GM19455 (cell line): ENCODE measurements at regions not wholly inside any gene's neighbourhood (a gene's known extent, or its start where the extent isn't known, plus 50 kb on each side); places are given as distances from the start of the nearest gene placed in this dataset.
"Not testable (repeated sequence)": the region's sequence is repeated elsewhere in the genome, so short reads cannot be mapped to it uniquely, and the experiment has no call there.

Source experiments
- ATAC-seq: cut with Tn5 transposase; IDR thresholded peaks from one replicate; pipeline ENCODE4 v1.9.1; 2021; ENCODE audit not compliant: unreplicated experiment

GRCh38 chr4:115515772-115516171 is 402.4 kb upstream of the NDST4 start:
- peak; percentile 94 for ATAC-seq

- peak; percentile 14 for ATAC-seq
Observed at GRCh38 chr4:115515366-115515765, 401.9 kb upstream of the NDST4 start.

- ATAC-seq = no peak
Observed at GRCh38 chr4:115514675-115515074, 401.3 kb upstream of the NDST4 start.

- no peak for ATAC-seq
Observed at GRCh38 chr4:115505326-115505725, 391.9 kb upstream of the NDST4 start.

- no peak for ATAC-seq
Observed at GRCh38 chr4:115501656-115502055, 388.2 kb upstream of the NDST4 start.

- not testable (repeated sequence) for ATAC-seq
Observed at GRCh38 chr4:115493770-115494169, 380.4 kb upstream of the NDST4 start.

GRCh38 chr4:115491686-115492085 is 378.3 kb upstream of the NDST4 start:
- ATAC-seq = no peak

GRCh38 chr4:115489279-115489678 is 375.9 kb upstream of the NDST4 start:
- no peak for ATAC-seq

- ATAC-seq = no peak
Observed at GRCh38 chr4:115485402-115485801, 372.0 kb upstream of the NDST4 start.

- no peak for ATAC-seq
Observed at GRCh38 chr4:115484479-115484878, 371.1 kb upstream of the NDST4 start.

- ATAC-seq = no peak
Observed at GRCh38 chr4:115470763-115471162, 357.3 kb upstream of the NDST4 start.

- not testable (repeated sequence) for ATAC-seq
Observed at GRCh38 chr4:115459301-115459700, 345.9 kb upstream of the NDST4 start.

GRCh38 chr4:115456231-115456630 is 342.8 kb upstream of the NDST4 start:
- no peak for ATAC-seq

- ATAC-seq = no peak
Observed at GRCh38 chr4:115454228-115454627, 340.8 kb upstream of the NDST4 start.

- ATAC-seq = no peak
Observed at GRCh38 chr4:115453416-115453815, 340.0 kb upstream of the NDST4 start.

GRCh38 chr4:115452229-115452628 is 338.8 kb upstream of the NDST4 start:
- not testable (repeated sequence) for ATAC-seq

GRCh38 chr4:115437739-115438138 is 324.3 kb upstream of the NDST4 start:
- ATAC-seq = no peak

- ATAC-seq = no peak
Observed at GRCh38 chr4:115433491-115433890, 320.1 kb upstream of the NDST4 start.

GRCh38 chr4:115430024-115430423 is 316.6 kb upstream of the NDST4 start:
- ATAC-seq = no peak

- no peak for ATAC-seq
Observed at GRCh38 chr4:115428455-115428854, 315.0 kb upstream of the NDST4 start.

- ATAC-seq = no peak
Observed at GRCh38 chr4:115424852-115425251, 311.4 kb upstream of the NDST4 start.

- ATAC-seq = no peak
Observed at GRCh38 chr4:115418635-115419396, 305.4 kb upstream of the NDST4 start.

GRCh38 chr4:115396034-115396433 is 282.6 kb upstream of the NDST4 start:
- no peak for ATAC-seq
